Glomerular visceral epithelial cell (primary cell): ENCODE measurements at regions not wholly inside any gene's neighbourhood (a gene's known extent, or its start where the extent isn't known, plus 50 kb on each side); places are given as distances from the start of the nearest gene placed in this dataset.
A peak's percentile ranks its signal among the peaks of the same experiment; 100 is the strongest.
"Not testable (repeated sequence)": the region's sequence is repeated elsewhere in the genome, so short reads cannot be mapped to it uniquely, and the experiment has no call there.

ENCODE experiments used
- DNase-seq: peaks from one replicate; pipeline ENCODE4 v3.0.0-alpha.2; 2016; ENCODE audit errors: extremely low spot score

GRCh38 chr1:95297906-95298305 lies 63.9 kb downstream of the RWDD3 start:
- not testable (repeated sequence) for DNase-seq

GRCh38 chr1:95301091-95301490 lies 67.1 kb downstream of the RWDD3 start:
- DNase-seq = no peak

GRCh38 chr1:95301614-95302013 lies 67.6 kb downstream of the RWDD3 start:
- DNase-seq = no peak

GRCh38 chr1:95304803-95305202 lies 70.8 kb downstream of the RWDD3 start:
- DNase-seq = no peak

GRCh38 chr1:95308276-95309030 lies 74.4 kb downstream of the RWDD3 start:
- no peak for DNase-seq

GRCh38 chr1:95309031-95309471 lies 75.0 kb downstream of the RWDD3 start:
- peak; percentile 26 for DNase-seq

GRCh38 chr1:95311014-95311413 lies 77.0 kb downstream of the RWDD3 start:
- DNase-seq = peak; percentile 13

GRCh38 chr1:95311762-95312161 lies 77.8 kb downstream of the RWDD3 start:
- no peak for DNase-seq

- DNase-seq = no peak
Observed at GRCh38 chr1:95312181-95312580, 78.2 kb downstream of the RWDD3 start.

- no peak for DNase-seq
Observed at GRCh38 chr1:95313527-95313926, 79.5 kb downstream of the RWDD3 start.

- DNase-seq = no peak
Observed at GRCh38 chr1:95321531-95321930, 87.5 kb downstream of the RWDD3 start.

GRCh38 chr1:95323123-95323522 lies 89.1 kb downstream of the RWDD3 start:
- DNase-seq = no peak

- DNase-seq = no peak
Observed at GRCh38 chr1:95325349-95325748, 91.3 kb downstream of the RWDD3 start.

GRCh38 chr1:95326023-95326422 lies 92.0 kb downstream of the RWDD3 start:
- DNase-seq = no peak

GRCh38 chr1:95332754-95333153 lies 98.7 kb downstream of the RWDD3 start:
- DNase-seq = no peak

- DNase-seq = no peak
Observed at GRCh38 chr1:95339377-95339776, 105.4 kb downstream of the RWDD3 start.

- no peak for DNase-seq
Observed at GRCh38 chr1:95340061-95340460, 106.1 kb downstream of the RWDD3 start.

GRCh38 chr1:95352767-95353166 lies 118.8 kb downstream of the RWDD3 start:
- DNase-seq = no peak

- DNase-seq = no peak
Observed at GRCh38 chr1:95353194-95353593, 119.2 kb downstream of the RWDD3 start.

- no peak for DNase-seq
Observed at GRCh38 chr1:95364546-95364945, 130.5 kb downstream of the RWDD3 start.

- no peak for DNase-seq
Observed at GRCh38 chr1:95366498-95366897, 132.5 kb downstream of the RWDD3 start.

- no peak for DNase-seq
Observed at GRCh38 chr1:95368178-95368577, 134.2 kb downstream of the RWDD3 start.

- DNase-seq = no peak
Observed at GRCh38 chr1:95369985-95370690, 136.1 kb downstream of the RWDD3 start.
